WTC11 (cell line): ENCODE measurements at regions not wholly inside any gene's neighbourhood (a gene's known extent, or its start where the extent isn't known, plus 50 kb on each side); places are given as distances from the start of the nearest gene placed in this dataset.
A peak's percentile ranks its signal among the peaks of the same experiment; 100 is the strongest.

Source experiments
- ATAC-seq: fragments of 200-7000 bp; cut with Tn5 transposase; 2 replicates; pipeline ENCODE4 v1.10.0; 2021; ENCODE audit warnings: mild to moderate bottlenecking, moderate library complexity
- CTCF ChIA-PET: fragments of 300-600 bp; sonication (Branson Sonifier 250); formaldehyde crosslinking; loops from one replicate; lab custom pipeline; 2021; ENCODE audit warnings: antibody characterized with exemption; lab: Charles Lee
- POLR2A ChIA-PET: fragments of 350-600 bp; sonication (Branson Sonifier 250); formaldehyde crosslinking; loops from one replicate; lab custom pipeline; 2021; ENCODE audit warnings: antibody characterized with exemption; lab: Charles Lee
- DNase-seq: peaks from one replicate; pipeline ENCODE4 v3.0.0; 2021; ENCODE audit warnings: low spot score
- H3K27ac Mint-ChIP-seq: 2 replicates; pipeline ENCODE4 v1.8.0; 2021; ENCODE audit warnings: mixed read lengths
- H3K27me3 Mint-ChIP-seq: 2 replicates; pipeline ENCODE4 v1.8.0; 2021; ENCODE audit warnings: low read depth, mild to moderate bottlenecking, moderate library complexity, mixed read lengths
- H3K36me3 Mint-ChIP-seq: 2 replicates; pipeline ENCODE4 v1.8.0; 2021; ENCODE audit warnings: mixed read lengths
- H3K4me1 Mint-ChIP-seq: 2 replicates; pipeline ENCODE4 v1.8.0; 2022; ENCODE audit warnings: mixed read lengths
- H3K4me3 Mint-ChIP-seq: 2 replicates; pipeline ENCODE4 v1.8.0; 2021; ENCODE audit warnings: mild to moderate bottlenecking, moderate library complexity, mixed read lengths
- H3K9me3 Mint-ChIP-seq: 2 replicates; pipeline ENCODE4 v1.8.0; 2021; ENCODE audit warnings: mixed read lengths
- GRHL2 ChIP-seq: fragments of 250-450 bp; sonication (Bioruptor Pico); IDR thresholded peaks from 2 replicates; pipeline ENCODE4 v1.8.0; 2022; ENCODE audit warnings: mild to moderate bottlenecking, moderate library complexity; ENCODE audit not compliant: insufficient replicate concordance, severe bottlenecking
- OVOL2 ChIP-seq: fragments of 250-450 bp; sonication (Bioruptor Pico); IDR thresholded peaks from 2 replicates; pipeline ENCODE4 v1.9.0; 2021; ENCODE audit warnings: mild to moderate bottlenecking, borderline replicate concordance
- PRRX2 ChIP-seq: fragments of 250-450 bp; sonication (Bioruptor Pico); IDR thresholded peaks from 2 replicates; pipeline ENCODE4 v1.8.0; 2021; ENCODE audit warnings: mild to moderate bottlenecking
- SMAD4 ChIP-seq: sonication (generic); formaldehyde crosslinking; IDR thresholded peaks from 2 replicates; pipeline ENCODE4 v1.8.0; 2022; ENCODE audit warnings: mild to moderate bottlenecking, missing genetic modification reagents
- SP1 ChIP-seq: sonication (generic); formaldehyde crosslinking; conservative IDR thresholded peaks from 2 replicates; pipeline ENCODE4 v1.8.1; 2022; ENCODE audit warnings: missing genetic modification reagents
- TEAD1 ChIP-seq: sonication (generic); formaldehyde crosslinking; IDR thresholded peaks from 2 replicates; pipeline ENCODE4 v1.8.0; 2022; ENCODE audit warnings: mild to moderate bottlenecking, missing genetic modification reagents
- ZNF138 ChIP-seq: sonication (generic); formaldehyde crosslinking; conservative IDR thresholded peaks from 2 replicates; pipeline ENCODE4 v1.8.1; 2022; ENCODE audit warnings: mild to moderate bottlenecking, moderate library complexity, missing genetic modification reagents
- TF ChIP-seq, protein P1 (sequence below): sonication (generic); formaldehyde crosslinking; conservative IDR thresholded peaks from 2 replicates; pipeline ENCODE4 v1.8.1; 2023; ENCODE audit warnings: mild to moderate bottlenecking, low read depth, missing genetic modification reagents, moderate library complexity
- TF ChIP-seq, protein P2 (sequence below): fragments of 250-450 bp; sonication (Bioruptor Pico); IDR thresholded peaks from 2 replicates; pipeline ENCODE4 v2.1.2; 2022; ENCODE audit warnings: mild to moderate bottlenecking, moderate library complexity
- TF ChIP-seq, protein P3 (sequence below): sonication (generic); formaldehyde crosslinking; IDR thresholded peaks from 2 replicates; pipeline ENCODE4 v1.8.0; 2023; ENCODE audit warnings: missing genetic modification reagents, mild to moderate bottlenecking, borderline replicate concordance
- TF ChIP-seq, protein P4 (sequence below): sonication (generic); formaldehyde crosslinking; IDR thresholded peaks from 2 replicates; pipeline ENCODE4 v1.8.1; 2022; ENCODE audit warnings: missing genetic modification reagents, borderline replicate concordance

DNA sequence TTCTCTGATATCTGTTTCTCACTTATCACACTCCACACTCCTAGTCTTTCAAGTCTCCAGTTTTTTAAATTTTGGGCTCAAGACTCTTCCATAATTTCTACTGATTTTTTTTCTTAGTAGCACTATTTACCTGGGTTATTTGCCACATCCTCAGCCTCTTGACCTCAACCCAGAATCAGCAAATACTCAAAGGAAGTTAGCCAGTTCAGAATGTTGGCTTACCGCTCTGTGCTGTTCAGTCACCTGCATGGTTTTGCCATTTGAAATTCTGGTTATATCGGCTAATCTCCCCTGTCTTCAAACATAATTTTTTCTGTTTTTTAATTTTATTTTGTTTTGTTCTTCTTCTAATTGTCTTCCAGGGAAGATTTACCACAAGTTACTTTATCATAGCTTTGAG lies 412.6 kb downstream of the PTH2R start:
- H3K9me3 Mint-ChIP-seq, result no peaks in the 10 kb centered on the region
- no peak overlapping the region for H3K4me3 Mint-ChIP-seq
- H3K27ac Mint-ChIP-seq, result no peak overlapping the region
- no peak for DNase-seq
- CTCF ChIA-PET, result interaction anchor here (1.3 to 2.5 kb wide), 5 partner anchors 9 to 512 kb away, joined by 4 to 9 read pairs (median 5); partner anchors contain the start of gene PTH2R
- POLR2A ChIA-PET, result no interaction called here
- no peak for ATAC-seq
- no peaks in the 10 kb centered on the region for H3K27me3 Mint-ChIP-seq
- no peak for TF ChIP-seq GRHL2 (CRISPR knock-in tag)
- no peak for TF ChIP-seq SP1 (CRISPR knock-in tag)
- TF ChIP-seq PRRX2 (CRISPR knock-in tag), result no peak
- TF ChIP-seq, protein P1, sequence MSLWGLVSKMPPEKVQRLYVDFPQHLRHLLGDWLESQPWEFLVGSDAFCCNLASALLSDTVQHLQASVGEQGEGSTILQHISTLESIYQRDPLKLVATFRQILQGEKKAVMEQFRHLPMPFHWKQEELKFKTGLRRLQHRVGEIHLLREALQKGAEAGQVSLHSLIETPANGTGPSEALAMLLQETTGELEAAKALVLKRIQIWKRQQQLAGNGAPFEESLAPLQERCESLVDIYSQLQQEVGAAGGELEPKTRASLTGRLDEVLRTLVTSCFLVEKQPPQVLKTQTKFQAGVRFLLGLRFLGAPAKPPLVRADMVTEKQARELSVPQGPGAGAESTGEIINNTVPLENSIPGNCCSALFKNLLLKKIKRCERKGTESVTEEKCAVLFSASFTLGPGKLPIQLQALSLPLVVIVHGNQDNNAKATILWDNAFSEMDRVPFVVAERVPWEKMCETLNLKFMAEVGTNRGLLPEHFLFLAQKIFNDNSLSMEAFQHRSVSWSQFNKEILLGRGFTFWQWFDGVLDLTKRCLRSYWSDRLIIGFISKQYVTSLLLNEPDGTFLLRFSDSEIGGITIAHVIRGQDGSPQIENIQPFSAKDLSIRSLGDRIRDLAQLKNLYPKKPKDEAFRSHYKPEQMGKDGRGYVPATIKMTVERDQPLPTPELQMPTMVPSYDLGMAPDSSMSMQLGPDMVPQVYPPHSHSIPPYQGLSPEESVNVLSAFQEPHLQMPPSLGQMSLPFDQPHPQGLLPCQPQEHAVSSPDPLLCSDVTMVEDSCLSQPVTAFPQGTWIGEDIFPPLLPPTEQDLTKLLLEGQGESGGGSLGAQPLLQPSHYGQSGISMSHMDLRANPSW (CRISPR knock-in tag), result no peak
- peaks cover 9% of the 10 kb centered on the region for H3K4me1 Mint-ChIP-seq
- no peaks in the 10 kb centered on the region for H3K36me3 Mint-ChIP-seq

DNA sequence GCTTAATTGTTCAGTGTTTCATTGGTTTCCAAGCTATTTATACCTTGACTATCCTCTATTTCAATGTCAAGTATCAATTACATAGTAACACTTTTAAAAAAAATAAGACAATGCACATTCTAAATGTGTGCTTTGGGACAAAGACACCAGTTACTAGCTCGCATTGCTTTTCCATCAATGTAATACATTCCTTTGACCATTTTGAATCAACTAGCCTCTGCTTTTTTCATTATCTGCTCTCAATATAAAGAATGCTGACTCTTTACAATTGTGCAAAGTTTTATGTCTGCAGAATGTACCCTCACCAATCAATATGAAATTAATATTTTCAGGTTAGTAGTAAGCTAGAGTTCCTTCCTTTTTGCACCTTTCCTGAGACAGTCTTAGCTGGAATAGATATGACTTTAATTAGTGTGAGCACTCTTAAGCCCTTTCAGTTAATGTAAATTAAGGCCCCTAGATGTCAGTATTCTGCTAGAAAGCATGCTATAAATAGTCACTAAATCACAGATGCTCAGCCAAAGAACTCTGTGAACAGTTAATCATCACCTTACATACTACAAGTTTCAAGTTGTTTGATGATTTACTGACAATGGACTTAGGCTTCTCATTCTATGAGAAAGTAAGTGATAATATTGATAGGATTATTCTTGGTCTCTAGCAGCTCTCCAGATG lies 413.6 kb downstream of the PTH2R start:
- Mint-ChIP-seq H3K36me3 (no peaks in the 10 kb centered on the region), H3K27me3 (no peaks in the 10 kb centered on the region), H3K4me3 (no peak overlapping the region), H3K27ac (no peak overlapping the region), H3K9me3 (no peaks in the 10 kb centered on the region), H3K4me1 (peaks cover 9% of the 10 kb centered on the region)
- ATAC-seq, result peak; percentile 82
- no peak for DNase-seq
- TF ChIP-seq TEAD1 (CRISPR knock-in tag), result no peak
- TF ChIP-seq, protein P2, sequence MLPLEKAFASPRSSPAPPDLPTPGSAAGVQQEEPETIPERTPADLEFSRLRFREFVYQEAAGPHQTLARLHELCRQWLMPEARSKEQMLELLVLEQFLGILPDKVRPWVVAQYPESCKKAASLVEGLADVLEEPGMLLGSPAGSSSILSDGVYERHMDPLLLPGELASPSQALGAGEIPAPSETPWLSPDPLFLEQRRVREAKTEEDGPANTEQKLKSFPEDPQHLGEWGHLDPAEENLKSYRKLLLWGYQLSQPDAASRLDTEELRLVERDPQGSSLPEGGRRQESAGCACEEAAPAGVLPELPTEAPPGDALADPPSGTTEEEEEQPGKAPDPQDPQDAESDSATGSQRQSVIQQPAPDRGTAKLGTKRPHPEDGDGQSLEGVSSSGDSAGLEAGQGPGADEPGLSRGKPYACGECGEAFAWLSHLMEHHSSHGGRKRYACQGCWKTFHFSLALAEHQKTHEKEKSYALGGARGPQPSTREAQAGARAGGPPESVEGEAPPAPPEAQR (CRISPR knock-in tag), result no peak
- TF ChIP-seq, protein P3, sequence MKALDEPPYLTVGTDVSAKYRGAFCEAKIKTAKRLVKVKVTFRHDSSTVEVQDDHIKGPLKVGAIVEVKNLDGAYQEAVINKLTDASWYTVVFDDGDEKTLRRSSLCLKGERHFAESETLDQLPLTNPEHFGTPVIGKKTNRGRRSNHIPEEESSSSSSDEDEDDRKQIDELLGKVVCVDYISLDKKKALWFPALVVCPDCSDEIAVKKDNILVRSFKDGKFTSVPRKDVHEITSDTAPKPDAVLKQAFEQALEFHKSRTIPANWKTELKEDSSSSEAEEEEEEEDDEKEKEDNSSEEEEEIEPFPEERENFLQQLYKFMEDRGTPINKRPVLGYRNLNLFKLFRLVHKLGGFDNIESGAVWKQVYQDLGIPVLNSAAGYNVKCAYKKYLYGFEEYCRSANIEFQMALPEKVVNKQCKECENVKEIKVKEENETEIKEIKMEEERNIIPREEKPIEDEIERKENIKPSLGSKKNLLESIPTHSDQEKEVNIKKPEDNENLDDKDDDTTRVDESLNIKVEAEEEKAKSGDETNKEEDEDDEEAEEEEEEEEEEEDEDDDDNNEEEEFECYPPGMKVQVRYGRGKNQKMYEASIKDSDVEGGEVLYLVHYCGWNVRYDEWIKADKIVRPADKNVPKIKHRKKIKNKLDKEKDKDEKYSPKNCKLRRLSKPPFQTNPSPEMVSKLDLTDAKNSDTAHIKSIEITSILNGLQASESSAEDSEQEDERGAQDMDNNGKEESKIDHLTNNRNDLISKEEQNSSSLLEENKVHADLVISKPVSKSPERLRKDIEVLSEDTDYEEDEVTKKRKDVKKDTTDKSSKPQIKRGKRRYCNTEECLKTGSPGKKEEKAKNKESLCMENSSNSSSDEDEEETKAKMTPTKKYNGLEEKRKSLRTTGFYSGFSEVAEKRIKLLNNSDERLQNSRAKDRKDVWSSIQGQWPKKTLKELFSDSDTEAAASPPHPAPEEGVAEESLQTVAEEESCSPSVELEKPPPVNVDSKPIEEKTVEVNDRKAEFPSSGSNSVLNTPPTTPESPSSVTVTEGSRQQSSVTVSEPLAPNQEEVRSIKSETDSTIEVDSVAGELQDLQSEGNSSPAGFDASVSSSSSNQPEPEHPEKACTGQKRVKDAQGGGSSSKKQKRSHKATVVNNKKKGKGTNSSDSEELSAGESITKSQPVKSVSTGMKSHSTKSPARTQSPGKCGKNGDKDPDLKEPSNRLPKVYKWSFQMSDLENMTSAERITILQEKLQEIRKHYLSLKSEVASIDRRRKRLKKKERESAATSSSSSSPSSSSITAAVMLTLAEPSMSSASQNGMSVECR (CRISPR knock-in tag), result no peak
- TF ChIP-seq, protein P4, sequence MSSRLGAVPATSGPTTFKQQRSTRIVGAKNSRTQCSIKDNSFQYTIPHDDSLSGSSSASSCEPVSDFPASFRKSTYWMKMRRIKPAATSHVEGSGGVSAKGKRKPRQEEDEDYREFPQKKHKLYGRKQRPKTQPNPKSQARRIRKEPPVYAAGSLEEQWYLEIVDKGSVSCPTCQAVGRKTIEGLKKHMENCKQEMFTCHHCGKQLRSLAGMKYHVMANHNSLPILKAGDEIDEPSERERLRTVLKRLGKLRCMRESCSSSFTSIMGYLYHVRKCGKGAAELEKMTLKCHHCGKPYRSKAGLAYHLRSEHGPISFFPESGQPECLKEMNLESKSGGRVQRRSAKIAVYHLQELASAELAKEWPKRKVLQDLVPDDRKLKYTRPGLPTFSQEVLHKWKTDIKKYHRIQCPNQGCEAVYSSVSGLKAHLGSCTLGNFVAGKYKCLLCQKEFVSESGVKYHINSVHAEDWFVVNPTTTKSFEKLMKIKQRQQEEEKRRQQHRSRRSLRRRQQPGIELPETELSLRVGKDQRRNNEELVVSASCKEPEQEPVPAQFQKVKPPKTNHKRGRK, result no peak
- no peak for TF ChIP-seq SMAD4 (CRISPR knock-in tag)
- no peak for TF ChIP-seq ZNF138 (CRISPR knock-in tag)
- TF ChIP-seq OVOL2, result no peak
- POLR2A ChIA-PET, result no interaction called here
- CTCF ChIA-PET, result interaction anchor here (0.7 to 2.5 kb wide), 9 partner anchors 9 to 511 kb away, joined by 3 to 9 read pairs (median 4); partner anchors contain the start of gene PTH2R
